Ascending aorta (tissue), 2 donors: ENCODE measurements at regions not wholly inside any gene's neighbourhood (a gene's known extent, or its start where the extent isn't known, plus 50 kb on each side); places are given as distances from the start of the nearest gene placed in this dataset.

Source experiments
- DNase-seq, 2 donors: peaks; one replicate each; pipeline ENCODE4 v3.0.0-alpha.2; 2019; ENCODE audit warnings: low spot score in 2 of 2
- H3K27ac ChIP-seq, 2 donors: fragments of 200-600 bp; sonication (generic); one replicate each; pipeline ENCODE4 v1.5.1; 2016 to 2017; ENCODE audit warnings: mild to moderate bottlenecking in 1 of 2
- H3K27me3 ChIP-seq: fragments of 200-600 bp; sonication (generic); one replicate; pipeline ENCODE4 v1.5.1; 2017
- H3K36me3 ChIP-seq, 2 donors: fragments of 200-600 bp; sonication (generic); one replicate each; pipeline ENCODE4 v1.5.1; 2016
- H3K4me1 ChIP-seq, 2 donors: fragments of 200-600 bp; sonication (generic); one replicate each; pipeline ENCODE4 v1.5.1; 2016 to 2017; ENCODE audit warnings: mild to moderate bottlenecking in 1 of 2
- H3K4me3 ChIP-seq, 2 donors: fragments of 200-600 bp; sonication (generic); one replicate each; pipeline ENCODE4 v1.5.1; 2016 to 2017; ENCODE audit warnings: mild to moderate bottlenecking in 1 of 2
- H3K9me3 ChIP-seq, 2 donors: fragments of 200-600 bp; sonication (generic); one replicate each; pipeline ENCODE4 v1.5.1; 2016
- CTCF ChIP-seq, 3 experiments: fragments of 200-600 bp in 2 of 3; fragments of 450-650 bp in 1 of 3; sonication (generic) in 2 of 3; IDR thresholded peaks; one replicate each; pipeline ENCODE4 v1.5.1; 2016 to 2019; ENCODE audit warnings: antibody characterized with exemption in 3 of 3, mild to moderate bottlenecking in 1 of 3, moderate library complexity in 1 of 3
- intact Hi-C: fragments of 100-400 bp; cut with DNase I; formaldehyde crosslinking; loops from one replicate; pipeline ENCODE4 v1.15.1; 2023

GRCh38 chr20:10990625-10991382, 317.0 kb upstream of the JAG1 start:
- no peak for DNase-seq
- intact Hi-C loops = no loop called here

DNA sequence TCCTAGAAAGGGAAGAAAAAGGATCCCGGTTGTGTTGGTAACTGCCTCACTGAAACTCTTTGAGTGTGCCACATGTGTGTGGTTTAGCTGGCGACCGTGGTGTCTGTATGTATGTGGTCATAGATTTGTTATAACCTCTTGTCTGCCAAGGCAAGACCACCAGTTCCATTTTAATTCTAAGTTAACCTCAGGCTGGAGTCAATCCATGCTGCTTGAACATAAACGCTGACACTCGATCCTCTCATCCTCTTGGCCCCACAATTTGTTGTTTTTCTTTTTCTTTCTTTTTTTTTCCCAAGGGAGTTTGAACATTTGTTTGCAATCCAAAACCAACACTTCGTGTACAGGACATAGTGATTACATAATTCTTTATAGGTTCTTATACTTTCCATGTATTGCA, 318.9 kb upstream of the JAG1 start:
- no peaks in the 10 kb centered on the region for H3K9me3 ChIP-seq
- no peaks in the 10 kb centered on the region for H3K27me3 ChIP-seq
- peaks cover 0 to 8% of the 10 kb centered on the region in 2 donors for H3K4me1 ChIP-seq
- no peak overlapping the region for H3K4me3 ChIP-seq
- intact Hi-C loops = no loop called here
- H3K36me3 ChIP-seq = no peaks in the 10 kb centered on the region
- TF ChIP-seq CTCF (IDR thresholded peaks at IDR 0.05) = no peak
- H3K27ac ChIP-seq = no peak overlapping the region
- no peak for DNase-seq

More at GRCh38 chr20:10990625-10991382, 317.0 kb upstream of the JAG1 start:
- no peaks in the 10 kb centered on the region for H3K9me3 ChIP-seq
- H3K27ac ChIP-seq = no peak overlapping the region
- H3K4me3 ChIP-seq = no peak overlapping the region
- H3K27me3 ChIP-seq = no peaks in the 10 kb centered on the region
- no peaks in the 10 kb centered on the region for H3K36me3 ChIP-seq
- H3K4me1 ChIP-seq = peaks cover 0 to 11% of the 10 kb centered on the region in 2 donors
- TF ChIP-seq CTCF (IDR thresholded peaks at IDR 0.05) = no peak

- TF ChIP-seq CTCF (IDR thresholded peaks at IDR 0.05) = no peak
- Histone ChIP-seq H3K27me3 (no peaks in the 10 kb centered on the region), H3K9me3 (no peaks in the 10 kb centered on the region), H3K36me3 (no peaks in the 10 kb centered on the region), H3K27ac (no peak overlapping the region), H3K4me1 (peaks cover 0 to 8% of the 10 kb centered on the region in 2 donors), H3K4me3 (no peak overlapping the region)
- no peak for DNase-seq
- intact Hi-C loops = no loop called here
These were observed 321.3 kb upstream of the JAG1 start for GRCh38 chr20:10994991-10995700.

GRCh38 chr20:10998476-10998875, 324.7 kb upstream of the JAG1 start:
- Histone ChIP-seq H3K27me3 (no peaks in the 10 kb centered on the region), H3K9me3 (no peaks in the 10 kb centered on the region), H3K36me3 (no peaks in the 10 kb centered on the region), H3K4me1 (peaks cover 0 to 6% of the 10 kb centered on the region in 2 donors), H3K27ac (no peak overlapping the region), H3K4me3 (no peak overlapping the region)
- intact Hi-C loops = no loop called here
- no peak for TF ChIP-seq CTCF (IDR thresholded peaks at IDR 0.05)
- DNase-seq = no peak

GRCh38 chr20:11000416-11000815, 326.6 kb upstream of the JAG1 start:
- H3K27ac ChIP-seq = no peak overlapping the region
- intact Hi-C loops = no loop called here
- H3K27me3 ChIP-seq = no peaks in the 10 kb centered on the region
- no peak for DNase-seq
- no peak for TF ChIP-seq CTCF (IDR thresholded peaks at IDR 0.05)
- no peaks in the 10 kb centered on the region for H3K36me3 ChIP-seq
- no peak overlapping the region for H3K4me3 ChIP-seq
- peaks cover 0 to 2% of the 10 kb centered on the region in 2 donors for H3K4me1 ChIP-seq
- no peaks in the 10 kb centered on the region for H3K9me3 ChIP-seq
